ENCODE measurements at regions not wholly inside any gene's neighbourhood (a gene's known extent, or its start where the extent isn't known, plus 50 kb on each side); places are given as distances from the start of the nearest gene placed in this dataset.
"Not testable (repeated sequence)": the region's sequence is repeated elsewhere in the genome, so short reads cannot be mapped to it uniquely, and the experiment has no call there.

- H3K4me1 Mint-ChIP-seq (ENCODE audit: low read depth), result no peaks in the 10 kb centered on the region
- intact Hi-C loops (cut with micrococcal nuclease), result no loop called here
- no peaks in the 10 kb centered on the region for H3K36me3 Mint-ChIP-seq (ENCODE audit: low read depth)
- no peak overlapping the region for H3K4me3 Mint-ChIP-seq
- no peak overlapping the region for H3K27ac Mint-ChIP-seq
- no peaks in the 10 kb centered on the region for H3K9me3 Mint-ChIP-seq
- H3K27me3 Mint-ChIP-seq, result no peaks in the 10 kb centered on the region
These were observed 222.3 kb upstream of the SMLR1 start for GRCh38 chr6:130604841-130605399.

GRCh38 chr6:130610303-130610702 lies 216.9 kb upstream of the SMLR1 start:
- Mint-ChIP-seq H3K27ac (no peak overlapping the region), H3K9me3 (no peaks in the 10 kb centered on the region), H3K36me3 (ENCODE audit: low read depth) (no peaks in the 10 kb centered on the region), H3K27me3 (no peaks in the 10 kb centered on the region), H3K4me1 (ENCODE audit: low read depth) (no peaks in the 10 kb centered on the region), H3K4me3 (no peak overlapping the region)
- intact Hi-C loops (cut with micrococcal nuclease), result no loop called here

DNA sequence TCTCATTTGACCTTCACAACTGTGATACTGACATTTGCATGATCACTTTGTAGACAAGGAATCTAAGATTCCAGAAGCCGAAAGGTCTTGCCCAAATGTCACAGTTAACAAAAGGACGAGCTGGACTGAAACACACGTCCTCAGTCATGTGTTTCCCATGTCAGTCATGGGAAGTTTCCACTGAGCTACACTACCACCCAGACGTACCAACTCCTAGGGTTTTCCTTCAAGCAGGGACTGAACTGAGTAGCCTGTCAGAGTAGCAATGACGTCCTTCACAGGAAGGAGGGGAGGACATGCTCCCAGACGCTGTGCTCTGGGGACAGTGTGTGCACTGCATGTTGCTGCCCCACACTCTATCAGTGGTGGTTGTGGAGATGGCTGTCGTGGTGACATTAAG lies 215.8 kb upstream of the SMLR1 start:
- H3K9me3 Mint-ChIP-seq, result no peaks in the 10 kb centered on the region

GRCh38 chr6:130613176-130613575 lies 214.0 kb upstream of the SMLR1 start:
- H3K4me3 Mint-ChIP-seq, result no peak overlapping the region
- no peaks in the 10 kb centered on the region for H3K4me1 Mint-ChIP-seq (ENCODE audit: low read depth)
- H3K27me3 Mint-ChIP-seq, result no peaks in the 10 kb centered on the region
- H3K9me3 Mint-ChIP-seq, result no peaks in the 10 kb centered on the region
- intact Hi-C loops (cut with micrococcal nuclease), result no loop called here
- H3K36me3 Mint-ChIP-seq (ENCODE audit: low read depth), result no peaks in the 10 kb centered on the region
- no peak overlapping the region for H3K27ac Mint-ChIP-seq

More for the DNA sequence above, 215.8 kb upstream of the SMLR1 start:
- intact Hi-C loops (cut with micrococcal nuclease), result no loop called here
- Mint-ChIP-seq H3K27me3 (no peaks in the 10 kb centered on the region), H3K27ac (no peak overlapping the region), H3K4me3 (no peak overlapping the region), H3K36me3 (ENCODE audit: low read depth) (no peaks in the 10 kb centered on the region), H3K4me1 (ENCODE audit: low read depth) (no peaks in the 10 kb centered on the region)

GRCh38 chr6:130615816-130616215 lies 211.4 kb upstream of the SMLR1 start:
- Mint-ChIP-seq H3K36me3 (ENCODE audit: low read depth) (no peaks in the 10 kb centered on the region), H3K4me1 (ENCODE audit: low read depth) (no peaks in the 10 kb centered on the region), H3K9me3 (no peaks in the 10 kb centered on the region), H3K27ac (no peak overlapping the region), H3K4me3 (no peak overlapping the region), H3K27me3 (no peaks in the 10 kb centered on the region)
- intact Hi-C loops (cut with micrococcal nuclease), result no loop called here

DNA sequence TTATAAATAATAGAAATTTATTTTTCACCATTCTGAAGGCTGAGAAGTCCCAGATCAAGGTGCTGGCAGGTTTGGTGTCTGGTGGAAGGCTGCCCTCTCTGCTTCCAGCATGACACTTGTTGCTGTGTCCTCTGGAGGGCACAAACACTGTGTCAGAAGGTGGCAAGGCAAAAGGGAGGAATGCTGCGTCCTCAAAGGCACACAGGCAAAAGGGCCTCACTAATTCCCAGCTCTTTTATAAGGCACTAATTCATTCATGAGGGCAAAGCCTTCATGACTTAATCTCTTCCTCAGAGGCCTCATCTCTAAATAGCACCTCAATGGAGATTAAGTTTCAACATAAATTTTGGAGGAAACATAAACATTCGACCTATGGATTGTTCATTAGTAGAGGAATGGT lies 209.5 kb upstream of the SMLR1 start:
- Mint-ChIP-seq H3K27me3 (no peaks in the 10 kb centered on the region), H3K4me1 (ENCODE audit: low read depth) (no peaks in the 10 kb centered on the region), H3K27ac (no peak overlapping the region), H3K4me3 (no peak overlapping the region), H3K36me3 (ENCODE audit: low read depth) (no peaks in the 10 kb centered on the region), H3K9me3 (no peaks in the 10 kb centered on the region)
- intact Hi-C loops (cut with micrococcal nuclease), result no loop called here

DNA sequence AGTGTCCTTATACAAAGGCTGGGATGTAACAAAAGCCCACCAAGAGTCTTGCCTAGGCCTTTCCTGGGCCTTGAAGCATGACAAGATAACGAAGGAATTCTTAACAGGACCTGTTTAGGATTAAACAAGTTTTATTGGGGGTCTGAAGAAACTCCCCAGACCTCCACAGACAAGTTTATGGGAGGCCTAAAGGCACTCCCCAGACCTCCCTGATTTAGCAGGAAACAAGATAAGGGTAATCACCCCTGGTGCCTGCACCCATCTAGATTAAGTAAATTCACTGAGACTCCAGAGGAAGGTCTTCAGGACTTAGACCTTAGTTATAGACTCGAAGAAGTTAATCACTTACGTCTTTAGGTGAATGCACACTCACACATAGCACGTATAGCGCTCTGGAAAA lies 208.4 kb upstream of the SMLR1 start:
- H3K27me3 Mint-ChIP-seq; H3K4me1 Mint-ChIP-seq (ENCODE audit: low read depth); H3K27ac Mint-ChIP-seq; intact Hi-C loops (cut with micrococcal nuclease); H3K36me3 Mint-ChIP-seq (ENCODE audit: low read depth); H3K4me3 Mint-ChIP-seq; H3K9me3 Mint-ChIP-seq: not testable (repeated sequence)

GRCh38 chr6:130620338-130620781 lies 206.8 kb upstream of the SMLR1 start:
- H3K36me3 Mint-ChIP-seq (ENCODE audit: low read depth), result no peaks in the 10 kb centered on the region
- H3K27me3 Mint-ChIP-seq, result no peaks in the 10 kb centered on the region
- no peak overlapping the region for H3K27ac Mint-ChIP-seq
- intact Hi-C loops (cut with micrococcal nuclease), result no loop called here
- H3K9me3 Mint-ChIP-seq, result no peaks in the 10 kb centered on the region
- H3K4me3 Mint-ChIP-seq, result no peak overlapping the region
- no peaks in the 10 kb centered on the region for H3K4me1 Mint-ChIP-seq (ENCODE audit: low read depth)

- intact Hi-C loops (cut with micrococcal nuclease), result no loop called here
- Mint-ChIP-seq H3K4me3 (no peak overlapping the region), H3K4me1 (ENCODE audit: low read depth) (no peaks in the 10 kb centered on the region), H3K27me3 (no peaks in the 10 kb centered on the region), H3K9me3 (no peaks in the 10 kb centered on the region), H3K36me3 (ENCODE audit: low read depth) (no peaks in the 10 kb centered on the region), H3K27ac (no peak overlapping the region)
These were observed 205.1 kb upstream of the SMLR1 start for GRCh38 chr6:130622142-130622541.

GRCh38 chr6:130624046-130624445 lies 203.2 kb upstream of the SMLR1 start:
- Mint-ChIP-seq H3K27ac (no peak overlapping the region), H3K9me3 (no peaks in the 10 kb centered on the region), H3K27me3 (no peaks in the 10 kb centered on the region), H3K36me3 (ENCODE audit: low read depth) (no peaks in the 10 kb centered on the region), H3K4me3 (no peak overlapping the region), H3K4me1 (ENCODE audit: low read depth) (no peaks in the 10 kb centered on the region)
- intact Hi-C loops (cut with micrococcal nuclease), result no loop called here

- Mint-ChIP-seq H3K36me3 (ENCODE audit: low read depth) (no peaks in the 10 kb centered on the region), H3K27ac (no peak overlapping the region), H3K9me3 (no peaks in the 10 kb centered on the region), H3K27me3 (no peaks in the 10 kb centered on the region), H3K4me1 (ENCODE audit: low read depth) (no peaks in the 10 kb centered on the region), H3K4me3 (no peak overlapping the region)
- intact Hi-C loops (cut with micrococcal nuclease), result no loop called here
These were observed 201.2 kb upstream of the SMLR1 start for GRCh38 chr6:130625825-130626527.

- Mint-ChIP-seq H3K4me1 (ENCODE audit: low read depth) (no peaks in the 10 kb centered on the region), H3K27me3 (no peaks in the 10 kb centered on the region), H3K4me3 (no peak overlapping the region), H3K36me3 (ENCODE audit: low read depth) (no peaks in the 10 kb centered on the region), H3K27ac (no peak overlapping the region), H3K9me3 (no peaks in the 10 kb centered on the region)
- intact Hi-C loops (cut with micrococcal nuclease), result no loop called here
These were observed 198.3 kb upstream of the SMLR1 start for GRCh38 chr6:130628862-130629261.

DNA sequence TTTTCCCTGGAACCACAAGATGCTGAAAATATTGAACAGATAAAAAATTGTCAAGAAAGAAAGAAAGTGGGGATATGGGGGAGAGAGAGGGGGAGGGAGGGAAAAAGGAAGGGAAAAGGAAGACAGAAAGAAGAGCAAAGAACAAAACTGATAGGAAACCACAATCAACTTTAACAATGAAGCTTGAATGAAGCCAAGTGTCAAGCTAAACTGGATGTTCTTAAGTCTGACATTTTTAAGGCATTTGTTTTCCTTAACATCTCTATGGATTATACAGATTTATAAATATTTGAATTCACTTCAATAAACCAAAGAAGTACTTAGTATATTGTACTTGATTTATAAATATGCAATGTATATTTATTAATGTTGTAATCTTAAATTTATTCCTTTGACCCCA lies 197.6 kb upstream of the SMLR1 start:
- Mint-ChIP-seq H3K4me1 (ENCODE audit: low read depth) (no peaks in the 10 kb centered on the region), H3K27ac (no peak overlapping the region), H3K36me3 (ENCODE audit: low read depth) (no peaks in the 10 kb centered on the region), H3K9me3 (no peaks in the 10 kb centered on the region), H3K4me3 (no peak overlapping the region), H3K27me3 (no peaks in the 10 kb centered on the region)
- intact Hi-C loops (cut with micrococcal nuclease), result no loop called here

GRCh38 chr6:130632277-130632676 lies 194.9 kb upstream of the SMLR1 start:
- Mint-ChIP-seq H3K36me3 (ENCODE audit: low read depth) (no peaks in the 10 kb centered on the region), H3K4me3 (no peak overlapping the region), H3K9me3 (peaks cover 14% of the 10 kb centered on the region), H3K27ac (no peak overlapping the region), H3K4me1 (ENCODE audit: low read depth) (no peaks in the 10 kb centered on the region), H3K27me3 (no peaks in the 10 kb centered on the region)
- intact Hi-C loops (cut with micrococcal nuclease), result no loop called here

DNA sequence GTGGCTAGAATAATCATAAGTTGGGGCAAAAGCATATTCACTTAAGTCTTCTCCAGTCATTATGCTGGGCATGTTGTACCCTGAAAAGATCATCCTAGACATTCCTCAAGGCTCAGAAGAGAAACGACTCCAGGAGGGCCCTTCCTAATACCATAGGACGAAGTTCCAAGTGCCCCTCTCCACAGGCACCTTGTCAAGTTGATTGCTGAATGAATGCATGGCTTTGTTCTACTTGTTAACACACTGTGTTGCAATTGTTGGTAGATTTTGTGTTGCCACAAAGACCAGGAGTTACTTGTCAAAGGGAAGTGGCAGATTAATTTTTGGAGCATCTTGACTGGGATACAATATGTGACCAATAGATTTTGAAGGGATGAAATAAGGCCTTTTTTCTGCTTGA lies 194.3 kb upstream of the SMLR1 start:
- Mint-ChIP-seq H3K27ac (no peak overlapping the region), H3K9me3 (peaks cover 18% of the 10 kb centered on the region), H3K4me3 (no peak overlapping the region), H3K36me3 (ENCODE audit: low read depth) (no peaks in the 10 kb centered on the region), H3K4me1 (ENCODE audit: low read depth) (no peaks in the 10 kb centered on the region), H3K27me3 (no peaks in the 10 kb centered on the region)
- intact Hi-C loops (cut with micrococcal nuclease), result no loop called here
